ENCODE measurements at regions not wholly inside any gene's neighbourhood (a gene's known extent, or its start where the extent isn't known, plus 50 kb on each side); places are given as distances from the start of the nearest gene placed in this dataset.

GRCh38 chr4:67288964-67289363 is 256.3 kb downstream of the CENPC start:
- TF ChIP-seq POLR2A (IDR thresholded peaks at IDR 0.05) (no peak), CTCF (IDR thresholded peaks at IDR 0.05) (no peak), POLR2AphosphoS5 (IDR thresholded peaks at IDR 0.05) (no peak)

All from breast epithelium (tissue), 3 donors.